Stomach (tissue), 8 donors: ENCODE measurements at regions not wholly inside any gene's neighbourhood (a gene's known extent, or its start where the extent isn't known, plus 50 kb on each side); places are given as distances from the start of the nearest gene placed in this dataset.
"Not testable (repeated sequence)": the region's sequence is repeated elsewhere in the genome, so short reads cannot be mapped to it uniquely, and the experiment has no call there.

Experiments used
- DNase-seq, 2 donors: peaks; one replicate each; pipeline versions ENCODE4 v3.0.0 to v3.0.0-alpha.2; 2013 to 2019
- H3K27ac ChIP-seq, 5 donors: fragments of 200-600 bp in 4 of 5; sonication (generic) in 4 of 5; one replicate each; pipeline ENCODE4 v1.5.1; 2013 to 2019; ENCODE audit warnings: mild to moderate bottlenecking in 1 of 5, moderate library complexity in 1 of 5
- H3K27me3 ChIP-seq, 3 donors: fragments of 200-600 bp; sonication (generic); one replicate each; pipeline ENCODE4 v1.5.1; 2017 to 2019; ENCODE audit warnings: mixed run types in 1 of 3
- H3K36me3 ChIP-seq, 4 donors: fragments of 200-600 bp; sonication (generic); 1 replicate in 3 of 4; 2 replicates in 1 of 4; pipeline ENCODE4 v1.5.1; 2016 to 2019
- H3K4me1 ChIP-seq, 4 donors: fragments of 200-600 bp; sonication (generic); one replicate each; pipeline ENCODE4 v1.5.1; 2016 to 2019
- H3K4me3 ChIP-seq, 4 donors: fragments of 200-600 bp; sonication (generic) in 3 of 4; one replicate each; pipeline ENCODE4 v1.5.1; 2016 to 2019; ENCODE audit warnings: mild to moderate bottlenecking in 1 of 4
- H3K9me3 ChIP-seq, 4 donors: fragments of 200-600 bp; sonication (generic); one replicate each; pipeline ENCODE4 v1.5.1; 2016 to 2019
- CTCF ChIP-seq, 7 experiments: fragments of 450-650 bp in 4 of 7; fragments of 200-600 bp in 3 of 7; sonication (generic) in 3 of 7; IDR thresholded peaks; one replicate each; pipeline ENCODE4 v1.5.1; 2016 to 2019; ENCODE audit warnings: antibody characterized with exemption in 7 of 7, control low read depth in 2 of 7, mild to moderate bottlenecking in 1 of 7
- EP300 ChIP-seq: sonication (generic); formaldehyde crosslinking; IDR thresholded peaks from one replicate; pipeline ENCODE4 v1.6.1; 2017; ENCODE audit warnings: antibody characterized with exemption
- POLR2A ChIP-seq, 4 donors: fragments of 450-650 bp; IDR thresholded peaks; one replicate each; pipeline ENCODE4 v1.6.1; 2016; ENCODE audit warnings: antibody characterized with exemption in 4 of 4, control low read depth in 2 of 4, mild to moderate bottlenecking in 1 of 4, moderate library complexity in 1 of 4
- POLR2AphosphoS5 ChIP-seq, 3 donors: sonication (generic); formaldehyde crosslinking; IDR thresholded peaks; one replicate each; pipeline ENCODE4 v1.6.1; 2016; ENCODE audit warnings: antibody characterized with exemption in 3 of 3
- WGBS, 5 donors: extraction: QIAGEN DNeasy Blood & Tissue Kit in 3 of 5; methylation state at CpG; one replicate each; pipeline versions ENCODE4 v1.1.5 to v1.1.7; 2013 to 2018; 5-methylcytosine and 5-hydroxymethylcytosine counted together
- intact Hi-C: fragments of 100-400 bp; cut with DNase I; formaldehyde crosslinking; loops from one replicate; pipeline ENCODE4 v1.15.1; 2023; ENCODE audit warnings: low total_unique reads
- donor health status: healthy with polysubstance abuse.
- donor health status: Bipolar disorder and iron deficiency.
- donor health status: healthy.

GRCh38 chr19:57027360-57027759 is 92.4 kb upstream of the USP29 start:
- Histone ChIP-seq H3K4me3 (no peak overlapping the region), H3K36me3 (no peaks in the 10 kb centered on the region), H3K27ac (no peak overlapping the region), H3K4me1 (no peaks in the 10 kb centered on the region), H3K9me3 (peaks cover 0 to 91% (median 46%) of the 10 kb centered on the region in 4 donors), H3K27me3 (peaks cover 0 to 6% (median 0%) of the 10 kb centered on the region in 3 donors)
- intact Hi-C loops = no loop called here
- no peak for TF ChIP-seq POLR2AphosphoS5 (IDR thresholded peaks at IDR 0.05)
- no peak for TF ChIP-seq POLR2A (IDR thresholded peaks at IDR 0.05)
- no peak for TF ChIP-seq EP300
- TF ChIP-seq CTCF (IDR thresholded peaks at IDR 0.05) = no peak
- WGBS, 5 donors = 39 to 63% (median 54%) methylated on average over 7 of the region's 7 CpGs
- DNase-seq = no peak

GRCh38 chr19:57028804-57029525 is 90.8 kb upstream of the USP29 start:
- WGBS, 5 donors = 45 to 63% (median 54%) methylated on average over 2 of the region's 2 CpGs
- DNase-seq = no peak
- H3K27me3 ChIP-seq = no peaks in the 10 kb centered on the region
- H3K9me3 ChIP-seq = peaks cover 0 to 93% (median 50%) of the 10 kb centered on the region in 4 donors
- no peak overlapping the region for H3K4me3 ChIP-seq
- no peak for TF ChIP-seq EP300
- H3K36me3 ChIP-seq = no peaks in the 10 kb centered on the region
- intact Hi-C loops = no loop called here
- H3K27ac ChIP-seq = no peak overlapping the region
- H3K4me1 ChIP-seq = no peaks in the 10 kb centered on the region

- H3K27ac ChIP-seq = no peak overlapping the region
- WGBS, 5 donors = 72 to 82% (median 79%) methylated on average over 12 of the region's 12 CpGs
- no peaks in the 10 kb centered on the region for H3K27me3 ChIP-seq
- no peaks in the 10 kb centered on the region for H3K4me1 ChIP-seq
- H3K9me3 ChIP-seq = peaks cover 0 to 88% (median 45%) of the 10 kb centered on the region in 4 donors
- no peak for DNase-seq
- TF ChIP-seq CTCF (IDR thresholded peaks at IDR 0.05) = no peak
- TF ChIP-seq EP300 = no peak
- no peak for TF ChIP-seq POLR2A (IDR thresholded peaks at IDR 0.05)
- no peak for TF ChIP-seq POLR2AphosphoS5 (IDR thresholded peaks at IDR 0.05)
- H3K4me3 ChIP-seq = no peak overlapping the region
- no peaks in the 10 kb centered on the region for H3K36me3 ChIP-seq
- intact Hi-C loops = no loop called here
Observed at GRCh38 chr19:57031106-57031505, 88.7 kb upstream of the USP29 start.

- TF ChIP-seq CTCF (IDR thresholded peaks at IDR 0.05) (no peak), POLR2A (IDR thresholded peaks at IDR 0.05) (no peak), POLR2AphosphoS5 (IDR thresholded peaks at IDR 0.05) (no peak), EP300 (no peak)
- H3K4me1 ChIP-seq = no peaks in the 10 kb centered on the region
- no peak overlapping the region for H3K4me3 ChIP-seq
- H3K27ac ChIP-seq = no peak overlapping the region
- peak in 1 of 2 donors; percentile 17 for DNase-seq
- no peaks in the 10 kb centered on the region for H3K36me3 ChIP-seq
- 80 to 89% (median 84%) methylated on average over 8 of the region's 8 CpGs for WGBS, 5 donors
- H3K27me3 ChIP-seq = no peaks in the 10 kb centered on the region
- intact Hi-C loops = no loop called here
- H3K9me3 ChIP-seq = peaks cover 0 to 79% (median 46%) of the 10 kb centered on the region in 4 donors
Observed at GRCh38 chr19:57033576-57033975, 86.2 kb upstream of the USP29 start.

- WGBS, 5 donors = 73 to 79% (median 78%) methylated on average over 11 of the region's 11 CpGs
- DNase-seq = no peak
- H3K9me3 ChIP-seq = peaks cover 0 to 76% (median 44%) of the 10 kb centered on the region in 4 donors
Observed at GRCh38 chr19:57034544-57034943, 85.2 kb upstream of the USP29 start.

GRCh38 chr19:57035740-57036139 is 84.0 kb upstream of the USP29 start:
- DNase-seq, H3K27ac ChIP-seq, H3K27me3 ChIP-seq, H3K4me1 ChIP-seq, H3K4me3 ChIP-seq, intact Hi-C loops, H3K36me3 ChIP-seq: not testable (repeated sequence)
- 83 to 95% (median 88%) methylated on average over 4 of the region's 4 CpGs for WGBS, 5 donors
- peaks cover 0 to 72% (median 43%) of the 10 kb centered on the region in 4 donors for H3K9me3 ChIP-seq

More at GRCh38 chr19:57034544-57034943, 85.2 kb upstream of the USP29 start:
- intact Hi-C loops = no loop called here
- Histone ChIP-seq H3K4me1 (no peaks in the 10 kb centered on the region), H3K36me3 (no peaks in the 10 kb centered on the region), H3K27ac (no peak overlapping the region), H3K27me3 (no peaks in the 10 kb centered on the region), H3K4me3 (no peak overlapping the region)
- TF ChIP-seq CTCF (IDR thresholded peaks at IDR 0.05) = no peak
